KMS-11 (cell line): ENCODE measurements at regions not wholly inside any gene's neighbourhood (a gene's known extent, or its start where the extent isn't known, plus 50 kb on each side); places are given as distances from the start of the nearest gene placed in this dataset.

ENCODE experiments used
- H2AFZ ChIP-seq: fragments of 200-600 bp; sonication (generic); 2 replicates; pipeline ENCODE4 v1.6.1; 2016; ENCODE audit warnings: antibody characterized with exemption, mixed run types, low read depth
- H3K27ac ChIP-seq: fragments of 200-600 bp; sonication (generic); 2 replicates; pipeline ENCODE4 v1.6.1; 2016; ENCODE audit warnings: mild to moderate bottlenecking, mixed run types
- H3K27me3 ChIP-seq: fragments of 200-600 bp; sonication (generic); 2 replicates; pipeline ENCODE4 v1.6.1; 2017; ENCODE audit warnings: mild to moderate bottlenecking, low read depth, mixed run types, moderate library complexity; ENCODE audit not compliant: insufficient read depth
- H3K36me3 ChIP-seq: fragments of 200-600 bp; sonication (generic); 2 replicates; pipeline ENCODE4 v1.6.1; 2017; ENCODE audit warnings: mild to moderate bottlenecking, mixed run types; ENCODE audit not compliant: insufficient read depth
- H3K4me1 ChIP-seq: fragments of 200-600 bp; sonication (generic); 2 replicates; pipeline ENCODE4 v1.6.1; 2016; ENCODE audit warnings: mild to moderate bottlenecking, low read depth, mixed run types; ENCODE audit not compliant: poor library complexity, severe bottlenecking
- H3K4me2 ChIP-seq: fragments of 200-600 bp; sonication (generic); 2 replicates; pipeline ENCODE4 v1.7.0; 2016; ENCODE audit warnings: mild to moderate bottlenecking, mixed run types
- H3K4me3 ChIP-seq: fragments of 200-600 bp; sonication (generic); IDR thresholded peaks from 2 replicates; pipeline ENCODE4 v1.6.1; 2017; ENCODE audit warnings: low read depth, low read length, mixed read lengths; ENCODE audit not compliant: insufficient read depth
- H3K79me2 ChIP-seq: fragments of 200-600 bp; sonication (generic); 2 replicates; pipeline ENCODE4 v1.6.1; 2016; ENCODE audit warnings: low read depth, mixed run types; ENCODE audit not compliant: insufficient read depth
- H3K9ac ChIP-seq: fragments of 200-600 bp; sonication (generic); 2 replicates; pipeline ENCODE4 v1.6.1; 2016; ENCODE audit warnings: mild to moderate bottlenecking, mixed run types
- H4K20me1 ChIP-seq: fragments of 200-600 bp; sonication (generic); 2 replicates; pipeline ENCODE4 v1.6.1; 2016; ENCODE audit warnings: mild to moderate bottlenecking, mixed run types; ENCODE audit not compliant: insufficient read depth
- CTCF ChIP-seq: fragments of 200-600 bp; sonication (generic); conservative IDR thresholded peaks from 2 replicates; pipeline ENCODE4 v1.6.1; 2017; ENCODE audit warnings: low read depth, mild to moderate bottlenecking, antibody characterized with exemption, low read length, moderate library complexity, mixed read lengths

GRCh38 chr1:208967334-208967733 is 616.2 kb upstream of the CAMK1G start:
- no peaks in the 10 kb centered on the region for H3K27me3 ChIP-seq
- no peak overlapping the region for H3K4me2 ChIP-seq

GRCh38 chr1:208974717-208975116 is 608.8 kb upstream of the CAMK1G start:
- H3K4me1 ChIP-seq, result no peaks in the 10 kb centered on the region
- TF ChIP-seq CTCF, result no peak
- H4K20me1 ChIP-seq, result no peaks in the 10 kb centered on the region
- H3K36me3 ChIP-seq, result no peaks in the 10 kb centered on the region
- no peak overlapping the region for H3K9ac ChIP-seq
- no peaks in the 10 kb centered on the region for H3K27me3 ChIP-seq
- H2AFZ ChIP-seq, result no peak overlapping the region
- no peak overlapping the region for H3K27ac ChIP-seq
- H3K4me2 ChIP-seq, result no peak overlapping the region
- H3K79me2 ChIP-seq, result no peaks in the 10 kb centered on the region
- no peak overlapping the region for H3K4me3 ChIP-seq

More at GRCh38 chr1:208967334-208967733, 616.2 kb upstream of the CAMK1G start:
- no peaks in the 10 kb centered on the region for H3K4me1 ChIP-seq
- no peak overlapping the region for H3K27ac ChIP-seq
- no peaks in the 10 kb centered on the region for H3K36me3 ChIP-seq
- no peak overlapping the region for H3K9ac ChIP-seq
- H4K20me1 ChIP-seq, result no peaks in the 10 kb centered on the region
- no peaks in the 10 kb centered on the region for H3K79me2 ChIP-seq
- no peak for TF ChIP-seq CTCF
- H3K4me3 ChIP-seq, result no peak overlapping the region
- H2AFZ ChIP-seq, result no peak overlapping the region

GRCh38 chr1:208975456-208975855 is 608.1 kb upstream of the CAMK1G start:
- H2AFZ ChIP-seq, result no peak overlapping the region
- H3K79me2 ChIP-seq, result no peaks in the 10 kb centered on the region
- H3K9ac ChIP-seq, result no peak overlapping the region
- TF ChIP-seq CTCF, result no peak
- no peaks in the 10 kb centered on the region for H3K27me3 ChIP-seq
- no peak overlapping the region for H3K4me3 ChIP-seq
- no peak overlapping the region for H3K27ac ChIP-seq
- H3K36me3 ChIP-seq, result no peaks in the 10 kb centered on the region
- no peaks in the 10 kb centered on the region for H3K4me1 ChIP-seq
- H3K4me2 ChIP-seq, result no peak overlapping the region
- H4K20me1 ChIP-seq, result no peaks in the 10 kb centered on the region

GRCh38 chr1:208977012-208977411 is 606.5 kb upstream of the CAMK1G start:
- no peaks in the 10 kb centered on the region for H3K79me2 ChIP-seq
- H3K36me3 ChIP-seq, result no peaks in the 10 kb centered on the region
- no peak overlapping the region for H2AFZ ChIP-seq
- no peak overlapping the region for H3K4me3 ChIP-seq
- TF ChIP-seq CTCF, result no peak
- H3K4me2 ChIP-seq, result no peak overlapping the region
- no peak overlapping the region for H3K9ac ChIP-seq
- no peaks in the 10 kb centered on the region for H3K4me1 ChIP-seq
- H4K20me1 ChIP-seq, result no peaks in the 10 kb centered on the region
- no peaks in the 10 kb centered on the region for H3K27me3 ChIP-seq
- no peak overlapping the region for H3K27ac ChIP-seq
